ENCODE measurements at regions not wholly inside any gene's neighbourhood (a gene's known extent, or its start where the extent isn't known, plus 50 kb on each side); places are given as distances from the start of the nearest gene placed in this dataset.

- TF ChIP-seq GATA2 (IDR thresholded peaks at IDR 0.05; ENCODE audit: low read depth, low read length) (no peak), GATA3 (IDR thresholded peaks at IDR 0.05; ENCODE audit: low read depth, low read length) (no peak)
Observed at GRCh38 chr5:58299256-58299655, 160.6 kb downstream of the PLK2 start.

GRCh38 chr5:58294598-58295305 lies 165.1 kb downstream of the PLK2 start:
- TF ChIP-seq GATA2 (IDR thresholded peaks at IDR 0.05; ENCODE audit: low read depth, low read length), result no peak
- no peak for TF ChIP-seq GATA3 (IDR thresholded peaks at IDR 0.05; ENCODE audit: low read depth, low read length)

- TF ChIP-seq GATA2 (IDR thresholded peaks at IDR 0.05; ENCODE audit: low read depth, low read length) (no peak), GATA3 (IDR thresholded peaks at IDR 0.05; ENCODE audit: low read depth, low read length) (no peak)
Observed at GRCh38 chr5:58286741-58287140, 173.1 kb downstream of the PLK2 start.

GRCh38 chr5:58285900-58286299 lies 174.0 kb downstream of the PLK2 start:
- no peak for TF ChIP-seq GATA3 (IDR thresholded peaks at IDR 0.05; ENCODE audit: low read depth, low read length)
- TF ChIP-seq GATA2 (IDR thresholded peaks at IDR 0.05; ENCODE audit: low read depth, low read length), result no peak

- TF ChIP-seq GATA3 (IDR thresholded peaks at IDR 0.05; ENCODE audit: low read depth, low read length) (no peak), GATA2 (IDR thresholded peaks at IDR 0.05; ENCODE audit: low read depth, low read length) (no peak)
Observed at GRCh38 chr5:58284886-58285285, 175.0 kb downstream of the PLK2 start.

- TF ChIP-seq GATA3 (IDR thresholded peaks at IDR 0.05; ENCODE audit: low read depth, low read length) (no peak), GATA2 (IDR thresholded peaks at IDR 0.05; ENCODE audit: low read depth, low read length) (no peak)
Observed at GRCh38 chr5:58281189-58281588, 178.7 kb downstream of the PLK2 start.

- TF ChIP-seq GATA2 (IDR thresholded peaks at IDR 0.05; ENCODE audit: low read depth, low read length) (no peak), GATA3 (IDR thresholded peaks at IDR 0.05; ENCODE audit: low read depth, low read length) (no peak)
Observed at GRCh38 chr5:58279259-58279658, 180.6 kb downstream of the PLK2 start.

GRCh38 chr5:58276431-58276830 lies 183.5 kb downstream of the PLK2 start:
- TF ChIP-seq GATA3 (IDR thresholded peaks at IDR 0.05; ENCODE audit: low read depth, low read length) (no peak), GATA2 (IDR thresholded peaks at IDR 0.05; ENCODE audit: low read depth, low read length) (no peak)

GRCh38 chr5:58275516-58275915 lies 184.4 kb downstream of the PLK2 start:
- TF ChIP-seq GATA3 (IDR thresholded peaks at IDR 0.05; ENCODE audit: low read depth, low read length), result no peak
- no peak for TF ChIP-seq GATA2 (IDR thresholded peaks at IDR 0.05; ENCODE audit: low read depth, low read length)

- TF ChIP-seq GATA3 (IDR thresholded peaks at IDR 0.05; ENCODE audit: low read depth, low read length), result no peak
Observed at GRCh38 chr5:58274191-58274590, 185.7 kb downstream of the PLK2 start.

- no peak for TF ChIP-seq GATA2 (IDR thresholded peaks at IDR 0.05; ENCODE audit: low read depth, low read length)
- TF ChIP-seq GATA3 (IDR thresholded peaks at IDR 0.05; ENCODE audit: low read depth, low read length), result no peak
Observed at GRCh38 chr5:58273711-58274110, 186.2 kb downstream of the PLK2 start.

GRCh38 chr5:58268268-58268667 lies 191.6 kb downstream of the PLK2 start:
- TF ChIP-seq GATA2 (IDR thresholded peaks at IDR 0.05; ENCODE audit: low read depth, low read length), result no peak
- no peak for TF ChIP-seq GATA3 (IDR thresholded peaks at IDR 0.05; ENCODE audit: low read depth, low read length)

GRCh38 chr5:58266402-58266801 lies 193.5 kb downstream of the PLK2 start:
- TF ChIP-seq GATA3 (IDR thresholded peaks at IDR 0.05; ENCODE audit: low read depth, low read length) (no peak), GATA2 (IDR thresholded peaks at IDR 0.05; ENCODE audit: low read depth, low read length) (no peak)

GRCh38 chr5:58265246-58265930 lies 194.5 kb downstream of the PLK2 start:
- TF ChIP-seq GATA3 (IDR thresholded peaks at IDR 0.05; ENCODE audit: low read depth, low read length), result no peak
- no peak for TF ChIP-seq GATA2 (IDR thresholded peaks at IDR 0.05; ENCODE audit: low read depth, low read length)

GRCh38 chr5:58264276-58264675 lies 195.6 kb downstream of the PLK2 start:
- TF ChIP-seq GATA3 (IDR thresholded peaks at IDR 0.05; ENCODE audit: low read depth, low read length) (no peak), GATA2 (IDR thresholded peaks at IDR 0.05; ENCODE audit: low read depth, low read length) (no peak)
